ENCODE measurements at regions not wholly inside any gene's neighbourhood (a gene's known extent, or its start where the extent isn't known, plus 50 kb on each side); places are given as distances from the start of the nearest gene placed in this dataset.

DNA sequence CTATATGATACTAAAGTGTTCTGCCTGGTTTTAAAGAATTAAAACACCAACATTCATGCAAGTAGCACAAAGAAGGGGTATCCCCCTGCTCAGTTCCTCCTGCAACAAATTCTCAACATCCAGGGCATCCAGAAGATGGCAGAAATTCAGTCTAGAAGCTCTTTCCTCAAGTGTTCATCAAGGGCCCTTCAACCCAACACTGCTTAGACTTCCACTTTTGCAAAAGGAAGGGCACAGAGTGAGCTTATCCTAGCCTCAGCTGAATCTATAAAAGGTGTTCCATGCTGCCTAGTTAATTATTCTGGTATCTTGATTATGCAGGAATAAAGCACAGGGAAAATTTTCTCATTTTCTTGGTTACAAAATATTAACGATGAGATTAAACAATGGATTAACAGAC, 275.8 kb upstream of the CRIM1 start:
- no peak for DNase-seq (ENCODE audit: low read depth)
- TF ChIP-seq, protein P1, sequence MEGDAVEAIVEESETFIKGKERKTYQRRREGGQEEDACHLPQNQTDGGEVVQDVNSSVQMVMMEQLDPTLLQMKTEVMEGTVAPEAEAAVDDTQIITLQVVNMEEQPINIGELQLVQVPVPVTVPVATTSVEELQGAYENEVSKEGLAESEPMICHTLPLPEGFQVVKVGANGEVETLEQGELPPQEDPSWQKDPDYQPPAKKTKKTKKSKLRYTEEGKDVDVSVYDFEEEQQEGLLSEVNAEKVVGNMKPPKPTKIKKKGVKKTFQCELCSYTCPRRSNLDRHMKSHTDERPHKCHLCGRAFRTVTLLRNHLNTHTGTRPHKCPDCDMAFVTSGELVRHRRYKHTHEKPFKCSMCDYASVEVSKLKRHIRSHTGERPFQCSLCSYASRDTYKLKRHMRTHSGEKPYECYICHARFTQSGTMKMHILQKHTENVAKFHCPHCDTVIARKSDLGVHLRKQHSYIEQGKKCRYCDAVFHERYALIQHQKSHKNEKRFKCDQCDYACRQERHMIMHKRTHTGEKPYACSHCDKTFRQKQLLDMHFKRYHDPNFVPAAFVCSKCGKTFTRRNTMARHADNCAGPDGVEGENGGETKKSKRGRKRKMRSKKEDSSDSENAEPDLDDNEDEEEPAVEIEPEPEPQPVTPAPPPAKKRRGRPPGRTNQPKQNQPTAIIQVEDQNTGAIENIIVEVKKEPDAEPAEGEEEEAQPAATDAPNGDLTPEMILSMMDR (IDR thresholded peaks at IDR 0.05; ENCODE audit: low read depth, low read length), result no peak
- TF ChIP-seq, protein P2, sequence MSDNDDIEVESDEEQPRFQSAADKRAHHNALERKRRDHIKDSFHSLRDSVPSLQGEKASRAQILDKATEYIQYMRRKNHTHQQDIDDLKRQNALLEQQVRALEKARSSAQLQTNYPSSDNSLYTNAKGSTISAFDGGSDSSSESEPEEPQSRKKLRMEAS (IDR thresholded peaks at IDR 0.05; ENCODE audit: low read depth, low read length), result no peak
- TF ChIP-seq POLR2A (IDR thresholded peaks at IDR 0.05; ENCODE audit: extremely low read depth, insufficient read length) (no peak), MYC (IDR thresholded peaks at IDR 0.05; ENCODE audit: low read depth, low read length) (no peak)
- no peak overlapping the region for H3K4me3 ChIP-seq (ENCODE audit: low read depth, low read length)

DNA sequence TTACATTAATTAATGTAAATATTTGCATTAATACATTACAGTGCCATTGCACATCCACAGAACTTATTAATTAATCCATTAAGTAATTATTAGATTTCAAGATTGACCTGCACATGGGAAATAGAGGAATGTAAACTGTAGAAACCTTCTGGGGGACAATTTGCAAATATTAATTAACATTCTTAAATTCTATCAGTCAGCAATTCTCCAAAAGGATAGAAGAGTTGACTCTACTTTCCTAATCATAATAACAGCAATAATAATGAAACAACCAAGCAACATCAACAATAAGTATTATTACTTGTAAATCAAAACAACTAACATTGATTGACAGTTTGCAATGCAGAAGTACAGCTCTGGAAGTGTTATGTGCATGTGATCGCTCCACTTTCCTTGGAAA, 281.6 kb upstream of the CRIM1 start:
- no peak overlapping the region for H3K4me3 ChIP-seq (ENCODE audit: low read depth, low read length)
- TF ChIP-seq POLR2A (IDR thresholded peaks at IDR 0.05; ENCODE audit: extremely low read depth, insufficient read length), result no peak

DNA sequence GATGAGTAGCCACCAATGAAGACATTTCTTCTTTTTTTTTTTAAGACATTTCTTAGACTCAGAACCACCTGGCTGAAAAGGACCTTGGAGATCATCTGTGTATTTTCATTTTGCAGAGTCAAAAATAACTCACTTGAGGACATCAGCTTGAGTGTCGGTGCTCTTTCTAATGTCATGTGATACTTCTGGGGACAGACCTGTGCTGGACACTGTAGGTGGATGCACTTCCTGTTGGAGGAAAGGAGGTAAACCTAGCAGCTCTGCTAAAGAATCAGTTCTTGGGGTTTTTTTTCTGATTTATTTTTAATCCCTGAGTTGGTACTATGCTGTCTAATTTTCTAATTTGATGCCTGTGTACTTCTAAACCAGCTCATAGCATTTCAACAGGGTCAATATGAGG, 283.9 kb upstream of the CRIM1 start:
- TF ChIP-seq POLR2A (IDR thresholded peaks at IDR 0.05; ENCODE audit: extremely low read depth, insufficient read length) (no peak), MYC (IDR thresholded peaks at IDR 0.05; ENCODE audit: low read depth, low read length) (no peak)
- TF ChIP-seq, protein P2 (IDR thresholded peaks at IDR 0.05; ENCODE audit: low read depth, low read length), result no peak
- TF ChIP-seq, protein P1 (IDR thresholded peaks at IDR 0.05; ENCODE audit: low read depth, low read length), result no peak
- H3K4me3 ChIP-seq (ENCODE audit: low read depth, low read length), result no peak overlapping the region
- no peak for DNase-seq (ENCODE audit: low read depth)

More for the DNA sequence above, 281.6 kb upstream of the CRIM1 start:
- no peak for DNase-seq (ENCODE audit: low read depth)

DNA sequence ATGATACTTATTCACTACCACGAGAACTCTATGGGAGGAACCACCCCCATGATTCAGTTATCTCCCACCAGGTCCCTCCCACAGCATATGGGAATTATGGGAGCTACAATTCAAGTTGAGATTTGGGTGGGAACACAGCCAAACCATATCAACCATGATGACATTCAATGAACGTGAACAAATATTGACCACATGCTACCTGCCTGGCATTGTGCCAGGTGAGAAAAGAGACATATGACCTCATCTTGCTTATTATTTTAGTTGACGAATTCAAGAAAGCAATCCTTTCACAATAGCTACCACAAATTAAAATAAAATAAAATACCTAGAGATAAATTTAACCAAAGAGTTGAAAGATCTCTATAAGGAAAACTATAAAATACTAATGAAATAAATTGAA, 286.5 kb upstream of the CRIM1 start:
- DNase-seq (ENCODE audit: low read depth), result no peak
- TF ChIP-seq, protein P1 (IDR thresholded peaks at IDR 0.05; ENCODE audit: low read depth, low read length), result no peak
- TF ChIP-seq, protein P2 (IDR thresholded peaks at IDR 0.05; ENCODE audit: low read depth, low read length), result no peak
- TF ChIP-seq MYC (IDR thresholded peaks at IDR 0.05; ENCODE audit: low read depth, low read length) (no peak), POLR2A (IDR thresholded peaks at IDR 0.05; ENCODE audit: extremely low read depth, insufficient read length) (no peak)
- no peak overlapping the region for H3K4me3 ChIP-seq (ENCODE audit: low read depth, low read length)

DNA sequence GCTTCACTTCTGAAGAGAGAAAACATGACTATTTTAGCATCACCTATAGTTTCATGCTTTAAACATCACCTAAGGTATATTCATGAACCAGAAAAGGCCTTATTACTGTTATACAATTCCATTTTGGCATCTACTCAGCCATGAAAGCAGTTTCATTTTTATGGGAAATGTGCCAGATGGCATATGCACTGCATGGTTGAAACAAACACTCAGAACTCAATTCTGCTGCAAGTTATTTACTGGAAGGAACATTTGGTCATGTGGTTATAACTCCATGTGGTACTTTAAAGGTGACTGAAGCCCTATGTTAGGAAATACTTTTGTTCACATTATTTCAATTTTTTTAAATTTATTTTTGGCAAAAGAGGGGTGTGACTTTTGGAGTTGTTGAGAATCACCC, 287.5 kb upstream of the CRIM1 start:
- no peak overlapping the region for H3K4me3 ChIP-seq (ENCODE audit: low read depth, low read length)
- TF ChIP-seq POLR2A (IDR thresholded peaks at IDR 0.05; ENCODE audit: extremely low read depth, insufficient read length) (no peak), MYC (IDR thresholded peaks at IDR 0.05; ENCODE audit: low read depth, low read length) (no peak)
- TF ChIP-seq, protein P1 (IDR thresholded peaks at IDR 0.05; ENCODE audit: low read depth, low read length), result no peak
- TF ChIP-seq, protein P2 (IDR thresholded peaks at IDR 0.05; ENCODE audit: low read depth, low read length), result no peak
- no peak for DNase-seq (ENCODE audit: low read depth)

DNA sequence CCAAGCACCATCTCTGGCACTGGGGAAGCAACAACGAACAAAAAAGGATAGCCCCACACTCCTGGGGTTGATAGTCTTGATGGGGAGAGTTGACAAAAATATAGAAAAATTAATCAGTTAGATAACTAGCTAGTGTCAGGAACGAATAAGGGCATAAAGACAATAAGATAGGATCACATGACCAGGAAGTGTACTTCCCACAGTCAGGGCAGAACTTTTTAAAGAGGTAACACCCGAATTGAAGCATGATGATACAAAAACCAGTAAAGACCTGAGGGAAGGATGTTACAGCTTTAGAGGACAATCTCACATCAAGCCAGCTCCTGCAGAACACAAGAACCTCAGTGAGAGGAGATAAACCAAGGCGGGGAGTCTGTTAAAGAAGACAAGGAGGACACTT, 295.4 kb upstream of the CRIM1 start:
- TF ChIP-seq, protein P2 (IDR thresholded peaks at IDR 0.05; ENCODE audit: low read depth, low read length), result no peak
- TF ChIP-seq POLR2A (IDR thresholded peaks at IDR 0.05; ENCODE audit: extremely low read depth, insufficient read length) (no peak), MYC (IDR thresholded peaks at IDR 0.05; ENCODE audit: low read depth, low read length) (no peak)
- TF ChIP-seq, protein P1 (IDR thresholded peaks at IDR 0.05; ENCODE audit: low read depth, low read length), result no peak
- DNase-seq (ENCODE audit: low read depth), result no peak
- H3K4me3 ChIP-seq (ENCODE audit: low read depth, low read length), result no peak overlapping the region
